HCT116 (cell line): ENCODE measurements at regions not wholly inside any gene's neighbourhood (a gene's known extent, or its start where the extent isn't known, plus 50 kb on each side); places are given as distances from the start of the nearest gene placed in this dataset.

ENCODE experiments used
- ATAC-seq: fragments of 200-7000 bp; cut with Tn5 transposase; 2 replicates; pipeline ENCODE4 v1.9.1; 2020; ENCODE audit warnings: mild to moderate bottlenecking, moderate library complexity
- BruUV-seq: library from RNA; stranded (reverse); fragments of 400-500 nt; replicated peaks from 2 replicates; lab custom pipeline; 2021; lab: Mats Ljungman, UMichigan
- CTCF ChIA-PET: fragments of 300-600 bp; sonication (Branson Sonifier 250); formaldehyde crosslinking; loops from one replicate; lab custom pipeline; 2021; ENCODE audit warnings: antibody characterized with exemption; lab: Charles Lee
- POLR2A ChIA-PET: fragments of 300-600, 350-600 bp; sonication (Branson Sonifier 250); formaldehyde crosslinking; loops from one replicate; lab custom pipeline; 2021; ENCODE audit warnings: antibody characterized with exemption; lab: Charles Lee
- RAD21 ChIA-PET, 2 experiments: fragments of 300-600 bp; sonication (Branson Sonifier 250); formaldehyde crosslinking; loops; one replicate each; lab custom pipeline; 2023; ENCODE audit warnings: low total read pairs in 2 of 2; ENCODE audit not compliant: uncharacterized antibody in 2 of 2, unreplicated experiment in 2 of 2, low non-redundant PET in 1 of 2; lab: Charles Lee
- DNase-seq: peaks from one replicate; pipeline ENCODE4 v3.0.0-alpha.2; 2010; ENCODE audit warnings: low read depth, low spot score
- H2AFZ ChIP-seq: fragments of 200-600 bp; shearing (Covaris generic), sonication (generic); 2 replicates; pipeline ENCODE4 v1.6.1; 2017; ENCODE audit warnings: low read depth, mixed run types, mixed read lengths, antibody characterized with exemption, low read length; ENCODE audit not compliant: poor library complexity, severe bottlenecking
- H3K27ac ChIP-seq: 2 replicates; pipeline ENCODE4 v1.5.1; 2012; ENCODE audit warnings: low read depth, low read length
- H3K27me3 ChIP-seq: fragments of 200-600 bp; sonication (generic); 2 replicates; pipeline ENCODE4 v1.6.1; 2016; ENCODE audit warnings: mixed run types, low read length, mixed read lengths; ENCODE audit not compliant: insufficient read depth
- H3K36me3 ChIP-seq, 2 experiments: fragments of 200-500 bp in 1 of 2; fragments of 200-600 bp in 1 of 2; sonication (Bioruptor generic) in 1 of 2; sonication (generic) in 1 of 2; 2 replicates each; pipeline versions ENCODE4 v1.5.1 to v1.6.1; 2014 to 2016; ENCODE audit warnings: low read length in 2 of 2, inconsistent platforms in 1 of 2, mixed read lengths in 1 of 2, mixed run types in 1 of 2; ENCODE audit not compliant: insufficient read depth in 2 of 2, control insufficient read depth in 1 of 2
- H3K4me1 ChIP-seq, 2 experiments: fragments of 200-600 bp in 1 of 2; sonication (generic) in 1 of 2; 2 replicates each; pipeline versions ENCODE4 v1.5.1 to v1.6.1; 2012 to 2017; ENCODE audit warnings: low read length in 2 of 2, inconsistent platforms in 1 of 2, mild to moderate bottlenecking in 1 of 2, mixed read lengths in 1 of 2, mixed run types in 1 of 2, moderate library complexity in 1 of 2; ENCODE audit not compliant: insufficient read depth in 2 of 2, control insufficient read depth in 1 of 2
- H3K4me2 ChIP-seq: fragments of 200-600 bp; sonication (generic); 2 replicates; pipeline ENCODE4 v1.6.1; 2017; ENCODE audit warnings: mixed run types, low read length, mixed read lengths
- H3K4me3 ChIP-seq, 2 experiments: fragments of 200-600 bp in 1 of 2; sonication (generic) in 1 of 2; replicated peaks in 1 of 2; 2 replicates each; pipeline ENCODE4 v1.5.1; 2011 to 2016; ENCODE audit warnings: low read length in 2 of 2, control low read depth in 1 of 2, low read depth in 1 of 2, mild to moderate bottlenecking in 1 of 2, mixed read lengths in 1 of 2, mixed run types in 1 of 2
- H3K79me2 ChIP-seq: fragments of 200-600 bp; sonication (generic); 2 replicates; pipeline ENCODE4 v1.6.1; 2017; ENCODE audit warnings: mild to moderate bottlenecking, mixed run types, low read length, moderate library complexity, mixed read lengths; ENCODE audit not compliant: insufficient read depth
- H3K9ac ChIP-seq: fragments of 200-600 bp; sonication (generic); 2 replicates; pipeline ENCODE4 v1.6.1; 2016; ENCODE audit warnings: low read length, mixed read lengths
- H3K9me2 ChIP-seq: fragments of 200-600 bp; sonication (generic), shearing (Covaris generic); 2 replicates; pipeline ENCODE4 v1.6.1; 2017; ENCODE audit warnings: mixed run types, mild to moderate bottlenecking, moderate library complexity; ENCODE audit not compliant: insufficient read depth
- H3K9me3 ChIP-seq, 2 experiments: fragments of 200-500 bp in 1 of 2; fragments of 200-600 bp in 1 of 2; sonication (Bioruptor generic) in 1 of 2; sonication (generic) in 1 of 2; 2 replicates each; pipeline ENCODE4 v1.6.1; 2014 to 2017; ENCODE audit warnings: low read length in 2 of 2, mixed read lengths in 2 of 2, inconsistent platforms in 1 of 2, low read depth in 1 of 2, mild to moderate bottlenecking in 1 of 2, mixed run types in 1 of 2, moderate library complexity in 1 of 2; ENCODE audit not compliant: control insufficient read depth in 1 of 2, insufficient read depth in 1 of 2
- H4K20me1 ChIP-seq: fragments of 200-600 bp; sonication (generic), shearing (Covaris generic); 2 replicates; pipeline ENCODE4 v1.6.1; 2017; ENCODE audit warnings: mixed run types, mild to moderate bottlenecking, moderate library complexity; ENCODE audit not compliant: insufficient read depth
- CTCF ChIP-seq, 3 experiments: fragments of 200-600 bp in 1 of 3; sonication (generic) in 1 of 3; IDR thresholded peaks in 2 of 3; conservative IDR thresholded peaks in 1 of 3; 2 replicates each; pipeline ENCODE4 v1.5.1; 2012 to 2017; ENCODE audit warnings: low read depth in 2 of 3, low read length in 2 of 3, antibody characterized with exemption in 1 of 3, borderline replicate concordance in 1 of 3, control low read depth in 1 of 3, mild to moderate bottlenecking in 1 of 3, mixed read lengths in 1 of 3, mixed run types in 1 of 3, moderate library complexity in 1 of 3; ENCODE audit not compliant: insufficient read depth in 1 of 3
- EGR1 ChIP-seq: IDR thresholded peaks from 2 replicates; pipeline ENCODE4 v1.6.1; 2012; ENCODE audit warnings: low read depth
- ELF1 ChIP-seq: IDR thresholded peaks from 2 replicates; pipeline ENCODE4 v1.6.1; 2012; ENCODE audit warnings: low read depth, borderline replicate concordance
- EZH2 ChIP-seq: fragments of 200-600 bp; sonication (generic); IDR thresholded peaks from 2 replicates; pipeline ENCODE4 v1.6.1; 2017; ENCODE audit warnings: antibody characterized with exemption, mixed run types
- EZH2phosphoT487 ChIP-seq: fragments of 200-600 bp; IDR thresholded peaks from 2 replicates; pipeline ENCODE4 v1.6.1; 2018; ENCODE audit warnings: antibody characterized with exemption, borderline replicate concordance
- POLR2A ChIP-seq: IDR thresholded peaks from 2 replicates; pipeline ENCODE4 v1.7.0; 2011; ENCODE audit warnings: borderline replicate concordance; ENCODE audit not compliant: insufficient read depth, insufficient read length; ENCODE audit errors: extremely low read depth
- SP1 ChIP-seq: IDR thresholded peaks from 2 replicates; pipeline ENCODE4 v1.6.1; 2012; ENCODE audit warnings: low read depth
- SRF ChIP-seq: IDR thresholded peaks from 2 replicates; pipeline ENCODE4 v1.6.1; 2012; ENCODE audit warnings: low read depth
- ZBTB33 ChIP-seq: IDR thresholded peaks from 2 replicates; pipeline ENCODE4 v1.6.1; 2011; ENCODE audit warnings: mild to moderate bottlenecking, low read length, moderate library complexity; ENCODE audit not compliant: insufficient replicate concordance; ENCODE audit errors: extremely low read depth
- intact Hi-C: fragments of 100-400 bp; cut with micrococcal nuclease; formaldehyde crosslinking; loops from 2 replicates; pipeline ENCODE4 v1.10.0; 2022

GRCh38 chr21:16002874-16003466 is 273.2 kb downstream of the USP25 start:
- intact Hi-C loops, result no loop called here
- ChIA-PET POLR2A (no interaction called here), CTCF (no interaction called here), RAD21 (no interaction called here)
- Histone ChIP-seq H3K9ac (no peak overlapping the region), H2AFZ (no peak overlapping the region), H3K9me3 (no peaks in the 10 kb centered on the region), H3K4me2 (no peak overlapping the region), H3K4me3 (no peak overlapping the region), H3K79me2 (no peaks in the 10 kb centered on the region), H3K9me2 (no peaks in the 10 kb centered on the region), H3K4me1 (no peaks in the 10 kb centered on the region), H3K27ac (no peak overlapping the region), H3K36me3 (no peaks in the 10 kb centered on the region), H4K20me1 (no peaks in the 10 kb centered on the region), H3K27me3 (no peaks in the 10 kb centered on the region)
- ATAC-seq (no peak), DNase-seq (no peak)
- BruUV-seq, result no TSS peak
- TF ChIP-seq SRF, result no peak
- no peak for TF ChIP-seq EZH2
- TF ChIP-seq EZH2phosphoT487, result no peak
- no peak for TF ChIP-seq POLR2A
- no peak for TF ChIP-seq ZBTB33
- TF ChIP-seq SP1, result no peak
- TF ChIP-seq EGR1, result no peak
- TF ChIP-seq CTCF (IDR thresholded peaks at IDR 0.05 in 2 of 3, conservative IDR thresholded peaks at IDR 0.05 in 1 of 3; ENCODE audit: borderline replicate concordance in 1 of 3, insufficient read depth in 1 of 3, low read depth in 2 of 3, low read length in 2 of 3), result peak in 1 of 3 experiments; percentile 20; a peak in 1 of 6 replicates
- TF ChIP-seq ELF1, result no peak
